Liver (tissue), 8 donors: ENCODE measurements at regions not wholly inside any gene's neighbourhood (a gene's known extent, or its start where the extent isn't known, plus 50 kb on each side); places are given as distances from the start of the nearest gene placed in this dataset.

Experiments used
- DNase-seq: peaks from one replicate; pipeline ENCODE4 v3.0.0-alpha.2; 2017; ENCODE audit warnings: low spot score
- H3K27ac ChIP-seq, 2 donors: one replicate each; pipeline ENCODE4 v1.7.0; 2013; ENCODE audit warnings: inconsistent platforms in 2 of 2, low read length in 2 of 2, control low read depth in 1 of 2, low read depth in 1 of 2, mild to moderate bottlenecking in 1 of 2
- H3K27me3 ChIP-seq, 4 donors: one replicate each; pipeline versions ENCODE4 v1.6.1 to v1.7.0; 2013; ENCODE audit warnings: low read length in 3 of 4, inconsistent platforms in 1 of 4, mild to moderate bottlenecking in 1 of 4, moderate library complexity in 1 of 4; ENCODE audit not compliant: control insufficient read depth in 4 of 4, insufficient read depth in 4 of 4
- H3K36me3 ChIP-seq, 4 donors: one replicate each; pipeline versions ENCODE4 v1.6.1 to v1.7.0; 2013; ENCODE audit warnings: low read length in 3 of 4, mild to moderate bottlenecking in 3 of 4, low read depth in 1 of 4, moderate library complexity in 1 of 4; ENCODE audit not compliant: control insufficient read depth in 4 of 4, insufficient read depth in 3 of 4
- H3K4me1 ChIP-seq, 4 donors: one replicate each; pipeline versions ENCODE4 v1.6.1 to v1.7.0; 2013; ENCODE audit warnings: low read length in 3 of 4, mild to moderate bottlenecking in 3 of 4, moderate library complexity in 1 of 4; ENCODE audit not compliant: control insufficient read depth in 4 of 4, insufficient read depth in 4 of 4
- H3K4me3 ChIP-seq, 3 donors: one replicate each; pipeline versions ENCODE4 v1.6.1 to v1.7.0; 2013; ENCODE audit warnings: low read length in 3 of 3, control low read depth in 1 of 3, low read depth in 1 of 3, mild to moderate bottlenecking in 1 of 3
- H3K9ac ChIP-seq, 2 donors: one replicate each; pipeline ENCODE4 v1.7.0; 2013; ENCODE audit warnings: low read length in 2 of 2, mild to moderate bottlenecking in 2 of 2, moderate library complexity in 2 of 2, control low read depth in 1 of 2, low read depth in 1 of 2
- H3K9me3 ChIP-seq, 4 donors: one replicate each; pipeline versions ENCODE4 v1.6.1 to v1.7.0; 2013; ENCODE audit warnings: low read length in 3 of 4; ENCODE audit not compliant: control insufficient read depth in 4 of 4
- ATF3 ChIP-seq: IDR thresholded peaks from 2 replicates; pipeline ENCODE4 v1.6.1; 2016; ENCODE audit warnings: antibody characterized with exemption
- EGR1 ChIP-seq, 2 donors: IDR thresholded peaks; 2 replicates each; pipeline ENCODE4 v1.6.1; 2016 to 2018; ENCODE audit warnings: antibody characterized with exemption in 2 of 2, low read depth in 2 of 2
- FOXA1 ChIP-seq: IDR thresholded peaks from 2 replicates; pipeline ENCODE4 v1.6.1; 2016; ENCODE audit warnings: antibody characterized with exemption
- FOXA2 ChIP-seq: IDR thresholded peaks from 2 replicates; pipeline ENCODE4 v1.6.1; 2016; ENCODE audit warnings: antibody characterized with exemption
- GABPA ChIP-seq, 2 donors: IDR thresholded peaks in 1 of 2; conservative IDR thresholded peaks in 1 of 2; 2 replicates each; pipeline ENCODE4 v1.6.1; 2016; ENCODE audit warnings: antibody characterized with exemption in 2 of 2, mild to moderate bottlenecking in 1 of 2, moderate library complexity in 1 of 2
- HNF4A ChIP-seq, 2 donors: conservative IDR thresholded peaks; 2 replicates each; pipeline ENCODE4 v1.6.1; 2016; ENCODE audit warnings: antibody characterized with exemption in 2 of 2, mild to moderate bottlenecking in 2 of 2
- HNF4G ChIP-seq: IDR thresholded peaks from 2 replicates; pipeline ENCODE4 v1.6.1; 2016; ENCODE audit warnings: antibody characterized with exemption
- JUND ChIP-seq, 2 donors: IDR thresholded peaks; 2 replicates each; pipeline ENCODE4 v1.6.1; 2016; ENCODE audit warnings: antibody characterized with exemption in 2 of 2
- NR2F2 ChIP-seq: IDR thresholded peaks from 2 replicates; pipeline ENCODE4 v1.6.1; 2016; ENCODE audit warnings: antibody characterized with exemption
- RAD21 ChIP-seq, 2 donors: IDR thresholded peaks; 2 replicates each; pipeline ENCODE4 v1.6.1; 2016; ENCODE audit warnings: antibody characterized with exemption in 2 of 2, mild to moderate bottlenecking in 2 of 2
- RXRA ChIP-seq, 2 donors: IDR thresholded peaks; 2 replicates each; pipeline ENCODE4 v1.6.1; 2017 to 2018; ENCODE audit warnings: antibody characterized with exemption in 2 of 2, mild to moderate bottlenecking in 1 of 2
- SP1 ChIP-seq: IDR thresholded peaks from 2 replicates; pipeline ENCODE4 v1.6.1; 2018; ENCODE audit warnings: antibody characterized with exemption, mild to moderate bottlenecking
- TAF1 ChIP-seq: conservative IDR thresholded peaks from 2 replicates; pipeline ENCODE4 v1.6.1; 2016; ENCODE audit warnings: antibody characterized with exemption, mild to moderate bottlenecking
- YY1 ChIP-seq: IDR thresholded peaks from 2 replicates; pipeline ENCODE4 v1.6.1; 2016; ENCODE audit warnings: antibody characterized with exemption, mild to moderate bottlenecking
- WGBS: extraction: QIAGEN DNeasy Blood & Tissue Kit; methylation state at CpG from one replicate; pipeline ENCODE4 v1.1.7; 2013; 5-methylcytosine and 5-hydroxymethylcytosine counted together
- TF ChIP-seq, protein P1 (sequence below): IDR thresholded peaks from 2 replicates; pipeline ENCODE4 v1.6.1; 2016; ENCODE audit warnings: antibody characterized with exemption
- TF ChIP-seq, protein P2 (sequence below): IDR thresholded peaks from 2 replicates; pipeline ENCODE4 v1.6.1; 2016; ENCODE audit warnings: antibody characterized with exemption
- TF ChIP-seq, protein P3 (sequence below): fragments of 150-350 bp; IDR thresholded peaks from 2 replicates; pipeline ENCODE4 v1.5.1; 2017; ENCODE audit warnings: improper control_type of control experiment, low read depth, low read length; ENCODE audit not compliant: missing input control
- donor health status: healthy.
- donor health status: healthy.
- donor health status: healthy.
- donor health status: healthy.
- donor health status: healthy.

DNA sequence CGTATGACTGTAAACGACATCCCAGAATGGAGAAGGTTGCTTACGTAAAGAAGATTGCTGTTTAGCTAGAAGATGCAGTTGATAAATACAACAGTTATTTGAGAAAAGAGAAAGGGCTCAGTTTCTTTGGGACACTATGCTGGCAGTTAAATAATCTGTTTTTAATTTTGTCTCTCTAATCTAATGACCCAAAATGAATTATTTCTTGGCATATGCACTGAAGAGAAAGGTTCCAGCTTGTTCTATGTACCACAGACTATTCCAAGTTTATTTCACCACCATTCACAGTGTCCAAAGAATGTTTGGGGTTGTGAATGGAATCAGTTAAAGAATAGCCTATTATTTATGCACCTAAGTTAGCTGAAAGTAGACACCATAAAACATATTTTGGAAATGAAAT lies 449.9 kb downstream of the RNF144B start:
- H3K9me3 ChIP-seq, result peaks cover 0 to 3% (median 0%) of the 10 kb centered on the region in 4 donors
- no peak overlapping the region for H3K9ac ChIP-seq
- no peak for TF ChIP-seq RXRA (IDR thresholded peaks at IDR 0.05)
- no peak for TF ChIP-seq EGR1 (IDR thresholded peaks at IDR 0.05; ENCODE audit: low read depth in 2 of 2)
- TF ChIP-seq HNF4A (conservative IDR thresholded peaks at IDR 0.05), result no peak
- TF ChIP-seq YY1, result no peak
- TF ChIP-seq ATF3, result no peak
- no peak for TF ChIP-seq FOXA1
- no peak for TF ChIP-seq RAD21 (IDR thresholded peaks at IDR 0.05)
- TF ChIP-seq FOXA2, result no peak
- no peak for TF ChIP-seq TAF1
- TF ChIP-seq, protein P1, sequence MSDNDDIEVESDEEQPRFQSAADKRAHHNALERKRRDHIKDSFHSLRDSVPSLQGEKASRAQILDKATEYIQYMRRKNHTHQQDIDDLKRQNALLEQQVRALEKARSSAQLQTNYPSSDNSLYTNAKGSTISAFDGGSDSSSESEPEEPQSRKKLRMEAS, result no peak
- no peak for TF ChIP-seq HNF4G
- TF ChIP-seq JUND (IDR thresholded peaks at IDR 0.05), result no peak
- TF ChIP-seq, protein P2, sequence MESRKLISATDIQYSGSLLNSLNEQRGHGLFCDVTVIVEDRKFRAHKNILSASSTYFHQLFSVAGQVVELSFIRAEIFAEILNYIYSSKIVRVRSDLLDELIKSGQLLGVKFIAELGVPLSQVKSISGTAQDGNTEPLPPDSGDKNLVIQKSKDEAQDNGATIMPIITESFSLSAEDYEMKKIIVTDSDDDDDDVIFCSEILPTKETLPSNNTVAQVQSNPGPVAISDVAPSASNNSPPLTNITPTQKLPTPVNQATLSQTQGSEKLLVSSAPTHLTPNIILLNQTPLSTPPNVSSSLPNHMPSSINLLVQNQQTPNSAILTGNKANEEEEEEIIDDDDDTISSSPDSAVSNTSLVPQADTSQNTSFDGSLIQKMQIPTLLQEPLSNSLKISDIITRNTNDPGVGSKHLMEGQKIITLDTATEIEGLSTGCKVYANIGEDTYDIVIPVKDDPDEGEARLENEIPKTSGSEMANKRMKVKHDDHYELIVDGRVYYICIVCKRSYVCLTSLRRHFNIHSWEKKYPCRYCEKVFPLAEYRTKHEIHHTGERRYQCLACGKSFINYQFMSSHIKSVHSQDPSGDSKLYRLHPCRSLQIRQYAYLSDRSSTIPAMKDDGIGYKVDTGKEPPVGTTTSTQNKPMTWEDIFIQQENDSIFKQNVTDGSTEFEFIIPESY, result no peak
- TF ChIP-seq NR2F2, result no peak
- TF ChIP-seq, protein P3, sequence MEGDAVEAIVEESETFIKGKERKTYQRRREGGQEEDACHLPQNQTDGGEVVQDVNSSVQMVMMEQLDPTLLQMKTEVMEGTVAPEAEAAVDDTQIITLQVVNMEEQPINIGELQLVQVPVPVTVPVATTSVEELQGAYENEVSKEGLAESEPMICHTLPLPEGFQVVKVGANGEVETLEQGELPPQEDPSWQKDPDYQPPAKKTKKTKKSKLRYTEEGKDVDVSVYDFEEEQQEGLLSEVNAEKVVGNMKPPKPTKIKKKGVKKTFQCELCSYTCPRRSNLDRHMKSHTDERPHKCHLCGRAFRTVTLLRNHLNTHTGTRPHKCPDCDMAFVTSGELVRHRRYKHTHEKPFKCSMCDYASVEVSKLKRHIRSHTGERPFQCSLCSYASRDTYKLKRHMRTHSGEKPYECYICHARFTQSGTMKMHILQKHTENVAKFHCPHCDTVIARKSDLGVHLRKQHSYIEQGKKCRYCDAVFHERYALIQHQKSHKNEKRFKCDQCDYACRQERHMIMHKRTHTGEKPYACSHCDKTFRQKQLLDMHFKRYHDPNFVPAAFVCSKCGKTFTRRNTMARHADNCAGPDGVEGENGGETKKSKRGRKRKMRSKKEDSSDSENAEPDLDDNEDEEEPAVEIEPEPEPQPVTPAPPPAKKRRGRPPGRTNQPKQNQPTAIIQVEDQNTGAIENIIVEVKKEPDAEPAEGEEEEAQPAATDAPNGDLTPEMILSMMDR, result no peak
- TF ChIP-seq GABPA (IDR thresholded peaks at IDR 0.05 in 1 of 2, conservative IDR thresholded peaks at IDR 0.05 in 1 of 2), result no peak
- TF ChIP-seq SP1, result no peak
- H3K4me1 ChIP-seq, result no peaks in the 10 kb centered on the region
- WGBS, result 55% methylated on average over 3 of the region's 3 CpGs
- DNase-seq, result no peak
- no peak overlapping the region for H3K4me3 ChIP-seq
- H3K27me3 ChIP-seq, result no peaks in the 10 kb centered on the region
- no peak overlapping the region for H3K27ac ChIP-seq
- H3K36me3 ChIP-seq, result no peaks in the 10 kb centered on the region

DNA sequence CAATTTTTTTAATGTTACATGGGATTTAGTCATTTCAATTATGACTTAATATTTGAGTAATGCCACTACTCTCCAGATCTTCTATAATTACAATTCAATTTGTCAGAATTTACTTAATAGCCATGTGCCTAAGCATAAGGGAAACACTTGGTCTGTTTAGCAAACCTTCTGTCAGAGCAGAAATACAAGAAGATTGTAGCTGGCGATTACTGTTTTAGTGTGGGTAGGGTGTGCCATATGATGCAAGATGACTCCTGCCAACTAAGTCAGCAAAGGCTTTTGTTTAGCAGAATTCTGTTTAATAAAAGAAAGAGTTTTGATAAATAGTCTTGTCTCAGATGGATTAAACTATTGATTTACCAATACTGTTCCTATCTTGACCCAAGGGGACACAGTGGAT lies 455.4 kb downstream of the RNF144B start:
- H3K27me3 ChIP-seq, result no peaks in the 10 kb centered on the region
- H3K36me3 ChIP-seq, result no peaks in the 10 kb centered on the region
- DNase-seq, result no peak
- H3K9me3 ChIP-seq, result no peaks in the 10 kb centered on the region
- 90% methylated on average over 1 of the region's 1 CpG for WGBS
- TF ChIP-seq, protein P1, result no peak
- no peak for TF ChIP-seq FOXA2
- TF ChIP-seq JUND (IDR thresholded peaks at IDR 0.05), result no peak
- no peak for TF ChIP-seq SP1
- TF ChIP-seq ATF3, result no peak
- no peak for TF ChIP-seq GABPA (IDR thresholded peaks at IDR 0.05 in 1 of 2, conservative IDR thresholded peaks at IDR 0.05 in 1 of 2)
- no peak for TF ChIP-seq HNF4A (conservative IDR thresholded peaks at IDR 0.05)
- no peak overlapping the region for H3K4me3 ChIP-seq
- no peak overlapping the region for H3K9ac ChIP-seq
- no peaks in the 10 kb centered on the region for H3K4me1 ChIP-seq
- no peak overlapping the region for H3K27ac ChIP-seq
